ENCODE measurements at regions not wholly inside any gene's neighbourhood (a gene's known extent, or its start where the extent isn't known, plus 50 kb on each side); places are given as distances from the start of the nearest gene placed in this dataset.
A peak's percentile ranks its signal among the peaks of the same experiment; 100 is the strongest.

GRCh38 chr10:127815147-127815546 lies 77.6 kb downstream of the CLRN3 start:
- Histone ChIP-seq H3K4me1 (ENCODE audit: low read length) (no peaks in the 10 kb centered on the region), H3K9me3 (ENCODE audit: insufficient read depth, low read length) (no peaks in the 10 kb centered on the region), H3K79me2 (ENCODE audit: low read length) (no peaks in the 10 kb centered on the region), H3K4me3 (ENCODE audit: low read length) (no peak overlapping the region), H3K27me3 (ENCODE audit: low read depth, low read length) (no peaks in the 10 kb centered on the region), H2AFZ (ENCODE audit: low read depth, low read length) (no peak overlapping the region), H4K20me1 (ENCODE audit: insufficient read depth, low read length) (no peaks in the 10 kb centered on the region), H3K9ac (ENCODE audit: low read length) (no peak overlapping the region), H3K27ac (ENCODE audit: low read length) (no peak overlapping the region), H3K36me3 (replicated peaks; ENCODE audit: low read depth, low read length) (no peaks in the 10 kb centered on the region), H3K4me2 (ENCODE audit: low read length) (no peak overlapping the region)
- TF ChIP-seq EZH2phosphoT487 (IDR thresholded peaks at IDR 0.05; ENCODE audit: low read depth) (no peak), CTCF (IDR thresholded peaks at IDR 0.05; ENCODE audit: low read depth, low read length) (peak; percentile 36)

GRCh38 chr10:127824826-127825225 lies 67.9 kb downstream of the CLRN3 start:
- H3K27me3 ChIP-seq (ENCODE audit: low read depth, low read length): no peaks in the 10 kb centered on the region

GRCh38 chr10:127826154-127826725 lies 66.5 kb downstream of the CLRN3 start:
- Histone ChIP-seq H3K27me3 (ENCODE audit: low read depth, low read length) (no peaks in the 10 kb centered on the region), H3K27ac (ENCODE audit: low read length) (no peak overlapping the region), H3K4me2 (ENCODE audit: low read length) (no peak overlapping the region), H3K9ac (ENCODE audit: low read length) (no peak overlapping the region), H2AFZ (ENCODE audit: low read depth, low read length) (no peak overlapping the region), H3K4me1 (ENCODE audit: low read length) (no peaks in the 10 kb centered on the region), H3K4me3 (ENCODE audit: low read length) (no peak overlapping the region), H3K36me3 (replicated peaks; ENCODE audit: low read depth, low read length) (no peaks in the 10 kb centered on the region), H3K79me2 (ENCODE audit: low read length) (no peaks in the 10 kb centered on the region), H3K9me3 (ENCODE audit: insufficient read depth, low read length) (no peaks in the 10 kb centered on the region), H4K20me1 (ENCODE audit: insufficient read depth, low read length) (no peaks in the 10 kb centered on the region)
- TF ChIP-seq EZH2phosphoT487 (IDR thresholded peaks at IDR 0.05; ENCODE audit: low read depth): no peak
- no peak for TF ChIP-seq CTCF (IDR thresholded peaks at IDR 0.05; ENCODE audit: low read depth, low read length)

More at GRCh38 chr10:127824826-127825225, 67.9 kb downstream of the CLRN3 start:
- no peak for TF ChIP-seq CTCF (IDR thresholded peaks at IDR 0.05; ENCODE audit: low read depth, low read length)
- TF ChIP-seq EZH2phosphoT487 (IDR thresholded peaks at IDR 0.05; ENCODE audit: low read depth): no peak
- no peak overlapping the region for H2AFZ ChIP-seq (ENCODE audit: low read depth, low read length)
- H3K4me3 ChIP-seq (ENCODE audit: low read length): no peak overlapping the region
- H3K4me2 ChIP-seq (ENCODE audit: low read length): no peak overlapping the region
- no peaks in the 10 kb centered on the region for H3K79me2 ChIP-seq (ENCODE audit: low read length)
- H3K36me3 ChIP-seq (replicated peaks; ENCODE audit: low read depth, low read length): no peaks in the 10 kb centered on the region
- H3K9ac ChIP-seq (ENCODE audit: low read length): no peak overlapping the region
- H3K27ac ChIP-seq (ENCODE audit: low read length): no peak overlapping the region
- H3K4me1 ChIP-seq (ENCODE audit: low read length): no peaks in the 10 kb centered on the region
- no peaks in the 10 kb centered on the region for H3K9me3 ChIP-seq (ENCODE audit: insufficient read depth, low read length)
- no peaks in the 10 kb centered on the region for H4K20me1 ChIP-seq (ENCODE audit: insufficient read depth, low read length)

- H3K27ac ChIP-seq (ENCODE audit: low read length): no peak overlapping the region
- H3K9me3 ChIP-seq (ENCODE audit: insufficient read depth, low read length): no peaks in the 10 kb centered on the region
- no peaks in the 10 kb centered on the region for H4K20me1 ChIP-seq (ENCODE audit: insufficient read depth, low read length)
- H3K79me2 ChIP-seq (ENCODE audit: low read length): no peaks in the 10 kb centered on the region
- no peak overlapping the region for H2AFZ ChIP-seq (ENCODE audit: low read depth, low read length)
- H3K9ac ChIP-seq (ENCODE audit: low read length): no peak overlapping the region
- TF ChIP-seq EZH2phosphoT487 (IDR thresholded peaks at IDR 0.05; ENCODE audit: low read depth) (no peak), CTCF (IDR thresholded peaks at IDR 0.05; ENCODE audit: low read depth, low read length) (no peak)
- H3K4me2 ChIP-seq (ENCODE audit: low read length): no peak overlapping the region
- no peak overlapping the region for H3K4me3 ChIP-seq (ENCODE audit: low read length)
- H3K27me3 ChIP-seq (ENCODE audit: low read depth, low read length): no peaks in the 10 kb centered on the region
- no peaks in the 10 kb centered on the region for H3K4me1 ChIP-seq (ENCODE audit: low read length)
- no peaks in the 10 kb centered on the region for H3K36me3 ChIP-seq (replicated peaks; ENCODE audit: low read depth, low read length)
These were observed 65.2 kb downstream of the CLRN3 start for GRCh38 chr10:127827354-127828140.

All from OCI-LY3 (cell line).